H1 (cell line): ENCODE measurements at regions not wholly inside any gene's neighbourhood (a gene's known extent, or its start where the extent isn't known, plus 50 kb on each side); places are given as distances from the start of the nearest gene placed in this dataset.

ENCODE experiments used
- CTCF ChIA-PET: fragments of 300-600 bp; sonication (Branson Sonifier 250); formaldehyde crosslinking; loops from one replicate; lab custom pipeline; 2021; ENCODE audit not compliant: partially characterized antibody; lab: Charles Lee
- POLR2A ChIA-PET: fragments of 300-600 bp; sonication (Branson Sonifier 250); formaldehyde crosslinking; loops from one replicate; lab custom pipeline; 2021; ENCODE audit warnings: inconsistent platforms; ENCODE audit not compliant: partially characterized antibody; lab: Charles Lee
- DNase-seq, 2 experiments: peaks; one replicate each; pipeline versions ENCODE4 v3.0.0 to v3.0.0-alpha.2; 2010 to 2022; ENCODE audit warnings: low spot score in 2 of 2, low read depth in 1 of 2, mixed read lengths in 1 of 2
- FAIRE-seq: peaks from 2 replicates; lab custom pipeline; 2011; peaks lifted over from hg19 to GRCh38; lab: Jason Lieb, UNC
- H2AFZ ChIP-seq: 2 replicates; pipeline ENCODE4 v1.8.1; 2012; ENCODE audit warnings: low read length, inconsistent platforms
- H2AK5ac ChIP-seq: 2 replicates; pipeline ENCODE4 v1.6.1; 2013; ENCODE audit warnings: low read depth, low read length
- H2BK120ac ChIP-seq: replicated peaks from 2 replicates; pipeline ENCODE3; 2013; ENCODE audit warnings: low read depth, low read length, inconsistent platforms
- H2BK12ac ChIP-seq: 2 replicates; pipeline ENCODE4 v1.6.1; 2013; ENCODE audit warnings: low read depth, low read length
- H2BK15ac ChIP-seq: 2 replicates; pipeline ENCODE4 v1.6.1; 2013; ENCODE audit warnings: low read length
- H2BK20ac ChIP-seq: 2 replicates; pipeline ENCODE4 v1.6.1; 2013; ENCODE audit warnings: low read length
- H2BK5ac ChIP-seq: 2 replicates; pipeline ENCODE4 v1.6.1; 2013; ENCODE audit warnings: low read depth, low read length
- H3K14ac ChIP-seq: 2 replicates; pipeline ENCODE4 v1.6.1; 2013; ENCODE audit warnings: inconsistent platforms; ENCODE audit not compliant: insufficient read length
- H3K18ac ChIP-seq: 2 replicates; pipeline ENCODE4 v1.6.1; 2013; ENCODE audit warnings: low read length; ENCODE audit errors: extremely low read depth
- H3K23ac ChIP-seq: 2 replicates; pipeline ENCODE4 v1.6.1; 2013; ENCODE audit warnings: inconsistent platforms; ENCODE audit not compliant: insufficient read length
- H3K23me2 ChIP-seq: 2 replicates; pipeline ENCODE4 v1.6.1; 2013; ENCODE audit warnings: low read depth, low read length
- H3K27ac ChIP-seq: 2 replicates; pipeline ENCODE4 v1.6.1; 2011; ENCODE audit warnings: low read depth, low read length, inconsistent platforms
- H3K27me3 ChIP-seq, 4 experiments: replicated peaks in 1 of 4; 1 replicate in 1 of 4; 2 replicates in 3 of 4; pipeline versions ENCODE4 v1.6.1 to v1.8.1; 2011 to 2013; ENCODE audit warnings: low read length in 3 of 4, mild to moderate bottlenecking in 3 of 4, inconsistent platforms in 2 of 4, mixed read lengths in 2 of 4, moderate library complexity in 1 of 4; ENCODE audit not compliant: control insufficient read depth in 3 of 4, insufficient read depth in 3 of 4; ENCODE audit errors: extremely low read depth in 1 of 4
- H3K36me3 ChIP-seq, 4 experiments: 2 replicates each; pipeline versions ENCODE4 v1.6.1 to v1.8.1; 2011 to 2013; ENCODE audit warnings: mild to moderate bottlenecking in 4 of 4, low read length in 3 of 4, moderate library complexity in 2 of 4, control low read depth in 1 of 4, inconsistent platforms in 1 of 4; ENCODE audit not compliant: insufficient read depth in 4 of 4, control insufficient read depth in 2 of 4
- H3K4ac ChIP-seq: replicated peaks from 2 replicates; pipeline ENCODE3; 2013; ENCODE audit warnings: low read length, low read depth, mixed read lengths, inconsistent platforms; ENCODE audit not compliant: insufficient read length
- H3K4me1 ChIP-seq, 4 experiments: replicated peaks in 1 of 4; 1 replicate in 1 of 4; 2 replicates in 3 of 4; pipeline versions ENCODE4 v1.6.1 to v1.8.1; 2011 to 2013; ENCODE audit warnings: low read length in 3 of 4, inconsistent platforms in 2 of 4, mixed read lengths in 1 of 4; ENCODE audit not compliant: insufficient read depth in 4 of 4, control insufficient read depth in 3 of 4
- H3K4me2 ChIP-seq, 2 experiments: 2 replicates each; pipeline versions ENCODE4 v1.6.1 to v1.8.1; 2011 to 2013; ENCODE audit warnings: low read depth in 2 of 2, low read length in 2 of 2, control low read depth in 1 of 2, inconsistent platforms in 1 of 2, mild to moderate bottlenecking in 1 of 2; ENCODE audit not compliant: insufficient read depth in 1 of 2
- H3K4me3 ChIP-seq, 4 experiments: fragments of 200-600, 300-600 bp in 1 of 4; sonication (generic), shearing (Covaris generic), sonication (Bioruptor Twin) in 1 of 4; 2 replicates each; pipeline versions ENCODE4 v1.5.1 to v1.8.1; 2011 to 2016; ENCODE audit warnings: low read length in 4 of 4, low read depth in 3 of 4, control low read depth in 2 of 4, inconsistent platforms in 2 of 4, mild to moderate bottlenecking in 2 of 4, mixed read lengths in 1 of 4, moderate library complexity in 1 of 4; ENCODE audit not compliant: insufficient read depth in 2 of 4; ENCODE audit errors: extremely low read depth in 1 of 4
- H3K56ac ChIP-seq: replicated peaks from 2 replicates; pipeline ENCODE3; 2013; ENCODE audit warnings: low read depth, mild to moderate bottlenecking, mixed read lengths, low read length, inconsistent platforms; ENCODE audit not compliant: insufficient read length
- H3K79me1 ChIP-seq: 2 replicates; pipeline ENCODE4 v1.6.1; 2013; ENCODE audit warnings: low read depth, low read length, control low read depth
- H3K79me2 ChIP-seq, 2 experiments: 2 replicates each; pipeline versions ENCODE4 v1.6.1 to v1.8.1; 2012 to 2013; ENCODE audit warnings: low read length in 2 of 2, mild to moderate bottlenecking in 2 of 2, inconsistent platforms in 1 of 2; ENCODE audit not compliant: insufficient read depth in 2 of 2, control insufficient read depth in 1 of 2
- H3K9ac ChIP-seq, 4 experiments: replicated peaks in 1 of 4; 1 replicate in 1 of 4; 2 replicates in 3 of 4; pipeline versions ENCODE4 v1.6.1 to v1.8.1; 2011 to 2013; ENCODE audit warnings: low read depth in 3 of 4, low read length in 3 of 4, control low read depth in 2 of 4, mild to moderate bottlenecking in 2 of 4, moderate library complexity in 2 of 4, inconsistent platforms in 1 of 4; ENCODE audit errors: extremely low read depth in 1 of 4
- H3K9me3 ChIP-seq, 2 experiments: 2 replicates each; pipeline versions ENCODE4 v1.6.1 to v1.8.1; 2012 to 2013; ENCODE audit warnings: mild to moderate bottlenecking in 2 of 2, moderate library complexity in 2 of 2, control low read depth in 1 of 2, inconsistent platforms in 1 of 2, low read depth in 1 of 2, low read length in 1 of 2, mixed read lengths in 1 of 2; ENCODE audit not compliant: insufficient read depth in 2 of 2
- H4K20me1 ChIP-seq, 2 experiments: replicated peaks in 1 of 2; 2 replicates each; pipeline versions ENCODE3 to v1.8.1; 2011 to 2013; ENCODE audit warnings: inconsistent platforms in 2 of 2, low read length in 2 of 2, mild to moderate bottlenecking in 1 of 2; ENCODE audit not compliant: insufficient read depth in 2 of 2, control insufficient read depth in 1 of 2
- H4K5ac ChIP-seq: 2 replicates; pipeline ENCODE4 v1.6.1; 2013; ENCODE audit warnings: low read length, low read depth, mixed read lengths, inconsistent platforms; ENCODE audit not compliant: insufficient read length
- H4K8ac ChIP-seq: 2 replicates; pipeline ENCODE4 v1.8.0; 2013; ENCODE audit warnings: mild to moderate bottlenecking, moderate library complexity, low read length, inconsistent platforms; ENCODE audit not compliant: insufficient read depth; ENCODE audit errors: extremely low read depth
- H4K91ac ChIP-seq: replicated peaks from 2 replicates; pipeline ENCODE3; 2013; ENCODE audit warnings: low read length, mixed read lengths, inconsistent platforms; ENCODE audit not compliant: insufficient read length
- HDAC6 ChIP-seq: IDR thresholded peaks from one replicate; pipeline ENCODE4 v1.7.1; 2012; ENCODE audit warnings: low read depth, mild to moderate bottlenecking, inconsistent platforms, low read length, moderate library complexity
- SIN3A ChIP-seq, 2 experiments: IDR thresholded peaks in 1 of 2; conservative IDR thresholded peaks in 1 of 2; 2 replicates each; pipeline ENCODE4 v1.6.1; 2011 to 2012; ENCODE audit warnings: low read length in 2 of 2, improper control_type of control experiment in 1 of 2, low read depth in 1 of 2, mild to moderate bottlenecking in 1 of 2
- SRF ChIP-seq: IDR thresholded peaks from 2 replicates; pipeline ENCODE4 v1.6.1; 2011; ENCODE audit warnings: mild to moderate bottlenecking, low read depth, low read length, moderate library complexity
- WGBS, 2 experiments: shearing (Covaris generic) in 1 of 2; methylation state at CpG; one replicate each; pipeline versions ENCODE4 v1.1.6 to v1.1.7; 2013 to 2015; ENCODE audit warnings: low lambda C conversion rate in 2 of 2, mixed read lengths in 2 of 2, inconsistent platforms in 1 of 2, low coverage in 1 of 2, missing lambda C conversion rate in 1 of 2; ENCODE audit not compliant: insufficient replicate concordance in 2 of 2, insufficient coverage in 1 of 2, insufficient read length in 1 of 2; ENCODE audit errors: extremely low coverage in 1 of 2, missing lambda C conversion rate in 1 of 2; 5-methylcytosine and 5-hydroxymethylcytosine counted together

DNA sequence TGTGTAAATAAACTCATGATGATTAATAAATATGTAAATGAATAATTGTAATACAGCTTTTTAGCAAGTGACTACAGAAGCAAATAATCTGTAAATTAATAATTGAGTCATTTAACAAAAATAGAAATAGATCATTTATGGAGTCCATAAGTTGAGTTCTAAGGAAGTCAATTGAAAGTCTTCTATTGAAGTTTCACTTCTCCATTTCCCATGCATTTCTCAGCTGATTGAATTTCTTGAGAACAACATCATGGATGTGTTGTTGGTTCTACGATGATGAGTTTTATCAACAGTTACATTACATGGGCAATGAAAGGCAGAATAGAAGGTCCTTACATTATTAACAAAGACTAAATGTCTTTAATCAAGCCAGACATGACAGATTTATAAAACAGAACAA is 290.4 kb downstream of the MAP2K6 start:
- H4K5ac ChIP-seq, result no peak overlapping the region
- no peaks in the 10 kb centered on the region for H3K4me1 ChIP-seq
- no peak overlapping the region for H3K18ac ChIP-seq
- no peak overlapping the region for H2BK120ac ChIP-seq
- DNase-seq (no peak), FAIRE-seq (no peak)
- CTCF ChIA-PET, result interaction anchor here (0.7 to 1.4 kb wide), 3 partner anchors 11 to 28 kb away, joined by 3 to 4 read pairs (median 3); no protein-coding TSS in a partner anchor
- TF ChIP-seq HDAC6 (no peak), SIN3A (conservative IDR thresholded peaks at IDR 0.05 in 1 of 2, IDR thresholded peaks at IDR 0.05 in 1 of 2; ENCODE audit: low read depth in 1 of 2, low read length in 2 of 2) (no peak), SRF (no peak)
- H2AK5ac ChIP-seq, result no peak overlapping the region
- H3K9ac ChIP-seq, result no peak overlapping the region
- no peak overlapping the region for H2BK20ac ChIP-seq
- H2BK5ac ChIP-seq, result no peak overlapping the region
- no peak overlapping the region for H3K4me2 ChIP-seq
- H3K79me2 ChIP-seq, result no peaks in the 10 kb centered on the region
- H3K14ac ChIP-seq, result no peak overlapping the region
- H3K4me3 ChIP-seq, result no peak overlapping the region
- H3K4ac ChIP-seq, result no peak overlapping the region
- H3K23ac ChIP-seq, result no peak overlapping the region
- H3K23me2 ChIP-seq, result no peaks in the 10 kb centered on the region
- H3K9me3 ChIP-seq, result no peaks in the 10 kb centered on the region
- H2AFZ ChIP-seq, result no peak overlapping the region
- no peak overlapping the region for H2BK15ac ChIP-seq
- H3K27me3 ChIP-seq, result no peaks in the 10 kb centered on the region
- no peak overlapping the region for H4K91ac ChIP-seq
- 94% methylated on average over 1 of the region's 1 CpG; no CpG with 5 or more reads in 1 of the 2 experiments for WGBS, 2 experiments
- POLR2A ChIA-PET, result no interaction called here
- no peaks in the 10 kb centered on the region for H4K20me1 ChIP-seq
- H2BK12ac ChIP-seq, result no peak overlapping the region
- H3K36me3 ChIP-seq, result no peaks in the 10 kb centered on the region
- no peak overlapping the region for H3K56ac ChIP-seq
- H4K8ac ChIP-seq, result no peak overlapping the region
- no peak overlapping the region for H3K27ac ChIP-seq
- H3K79me1 ChIP-seq, result no peaks in the 10 kb centered on the region
